IPS DF 4.7 (cell line): ENCODE measurements at regions not wholly inside any gene's neighbourhood (a gene's known extent, or its start where the extent isn't known, plus 50 kb on each side); places are given as distances from the start of the nearest gene placed in this dataset.
"Not testable (repeated sequence)": the region's sequence is repeated elsewhere in the genome, so short reads cannot be mapped to it uniquely, and the experiment has no call there.

Experiments
- DNase-seq: peaks from one replicate; pipeline ENCODE4 v3.0.0-alpha.2; 2013; ENCODE audit warnings: low spot score; ENCODE audit errors: extremely low read depth

DNA sequence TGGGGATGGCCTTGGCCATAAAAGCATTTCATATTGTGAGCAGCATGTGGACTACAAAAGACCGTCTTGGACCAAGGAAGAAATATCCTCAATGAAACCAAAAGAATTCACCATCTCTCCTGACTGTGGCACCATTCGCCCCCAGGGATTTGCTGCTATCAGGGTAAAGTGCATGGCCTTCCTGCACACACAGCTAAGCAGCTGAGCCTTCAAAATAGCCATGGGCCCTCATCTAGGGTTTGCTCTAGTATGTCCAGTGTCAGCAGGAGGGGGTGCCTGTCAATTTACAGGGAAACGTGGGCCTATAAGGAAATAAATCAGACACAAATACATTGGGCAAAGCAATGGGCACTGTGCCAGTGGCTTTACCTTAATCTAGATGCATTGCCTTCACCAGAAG, 296.6 kb upstream of the NBPF12 start:
- not testable (repeated sequence) for DNase-seq

DNA sequence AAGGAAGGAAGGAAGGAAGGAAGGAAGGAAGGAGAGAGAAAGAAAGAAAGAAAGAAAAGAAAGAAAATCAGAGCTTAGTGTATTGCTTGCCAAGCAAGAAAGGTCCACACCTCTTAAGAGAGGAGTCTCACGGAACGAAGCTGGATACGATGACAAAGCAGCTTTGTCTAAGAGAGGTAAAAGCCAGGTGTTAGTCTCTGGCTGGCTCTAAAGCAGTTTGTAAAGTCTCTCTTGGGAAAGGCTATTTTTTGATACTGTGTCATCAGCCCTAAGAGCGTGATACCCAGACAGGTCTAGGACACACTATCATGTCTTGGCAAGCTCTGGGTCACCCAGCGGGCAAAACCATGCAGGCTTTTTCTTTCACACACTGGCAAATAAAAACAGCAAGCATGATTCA, 297.5 kb upstream of the NBPF12 start:
- DNase-seq, result not testable (repeated sequence)

DNA sequence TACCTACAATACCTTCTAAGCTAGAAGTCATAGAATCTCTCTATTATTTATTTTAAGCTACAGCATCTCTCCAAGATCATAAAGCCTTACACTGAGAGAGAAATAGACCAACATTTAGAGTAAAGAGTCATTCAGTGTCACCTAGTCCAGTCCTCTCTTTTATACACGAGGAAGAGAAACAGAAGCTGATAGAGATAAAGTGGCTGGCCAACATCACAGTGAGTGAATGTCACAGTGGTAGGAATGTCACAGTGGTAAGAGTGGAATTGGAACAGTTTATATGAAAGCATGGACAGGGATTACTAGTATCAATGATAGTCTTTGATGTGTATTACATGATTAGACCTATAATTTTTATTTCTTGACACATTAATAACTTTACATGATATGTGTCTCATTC, 307.8 kb upstream of the NBPF12 start:
- not testable (repeated sequence) for DNase-seq

DNA sequence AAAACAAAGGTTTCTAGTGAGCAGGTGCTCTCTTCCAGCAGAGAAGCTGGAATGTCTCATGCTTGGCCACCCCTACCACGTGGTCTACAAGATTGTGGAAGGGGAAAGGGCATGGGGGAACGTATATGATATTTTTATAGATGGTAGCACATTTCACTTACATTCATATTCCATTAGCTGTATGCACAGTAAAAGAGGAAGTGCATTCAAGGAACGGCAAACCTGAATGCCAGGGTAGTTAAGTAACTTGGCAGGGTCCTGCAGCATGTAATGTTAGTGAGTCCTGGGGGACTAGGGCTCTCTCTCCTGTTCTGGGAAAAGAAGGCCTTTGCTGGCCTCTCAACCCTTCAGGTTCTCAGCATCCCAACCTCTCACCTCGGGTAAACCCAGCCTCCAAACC, 319.5 kb upstream of the NBPF12 start:
- DNase-seq, result not testable (repeated sequence)

DNA sequence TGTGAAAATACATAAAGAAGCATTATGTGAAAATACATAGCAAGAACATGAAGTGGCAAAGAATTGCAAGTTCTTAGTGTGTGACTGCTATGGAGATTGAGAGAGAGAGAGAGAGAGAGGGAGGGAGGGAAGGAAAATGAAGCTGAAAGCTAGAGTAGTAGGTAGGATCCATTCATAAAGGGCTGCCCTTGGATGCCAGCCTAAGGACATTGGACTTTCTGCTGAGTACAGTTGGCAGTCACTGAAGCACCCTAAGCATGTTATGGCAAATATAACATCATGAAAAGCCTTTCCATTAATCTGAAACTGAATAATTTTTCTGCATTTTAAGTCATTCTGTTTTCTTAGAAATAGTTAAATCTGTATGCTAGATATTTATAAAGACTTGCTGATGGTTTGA, 333.4 kb upstream of the NBPF12 start:
- DNase-seq, result not testable (repeated sequence)

DNA sequence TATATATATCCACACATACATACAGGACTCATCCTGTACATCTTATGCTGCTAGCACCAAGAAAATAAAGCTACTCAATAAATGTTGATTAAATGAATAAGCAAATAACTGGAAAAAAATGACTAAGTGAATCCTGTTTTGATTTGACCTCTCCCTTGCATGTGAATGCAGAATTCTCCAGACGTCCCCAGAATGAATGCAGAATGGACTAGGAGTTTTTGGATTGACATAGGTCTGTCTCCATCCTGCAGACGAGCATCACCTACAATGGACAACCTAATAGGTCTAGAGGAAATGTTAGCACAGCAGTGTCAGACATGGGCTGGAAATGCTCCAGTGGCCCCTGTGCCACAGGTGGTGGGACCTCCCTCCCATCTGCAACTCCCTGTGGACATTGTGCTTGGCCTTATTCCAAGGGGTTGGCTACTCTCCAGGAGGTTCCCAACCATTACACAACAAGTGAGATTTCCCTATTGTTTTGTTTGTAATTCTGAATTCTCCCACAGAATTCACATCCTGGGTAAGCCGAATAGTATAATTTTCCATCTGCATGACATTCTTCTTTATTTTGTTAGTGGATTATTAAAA, 337.3 kb upstream of the NBPF12 start:
- DNase-seq, result not testable (repeated sequence)

DNA sequence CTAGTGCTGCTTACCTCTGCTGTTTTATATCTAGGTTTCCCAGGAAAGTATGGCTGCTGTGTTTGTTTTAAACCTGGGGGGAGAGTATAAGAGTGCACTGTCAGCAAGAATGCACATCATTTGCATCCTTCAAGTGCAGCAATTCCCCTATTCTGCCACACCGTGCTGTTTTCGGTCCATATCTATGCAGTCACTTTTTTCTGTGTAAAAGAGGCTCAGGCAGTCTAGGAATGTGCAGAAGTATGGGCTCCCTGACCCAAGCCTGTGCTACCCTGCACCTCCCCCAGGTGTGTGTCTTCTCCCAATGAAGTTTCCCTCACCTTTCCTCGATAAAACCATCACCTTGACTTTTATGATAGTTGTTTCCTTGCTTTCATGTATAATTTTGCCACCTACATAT, 338.2 kb upstream of the NBPF12 start:
- DNase-seq, result not testable (repeated sequence)

DNA sequence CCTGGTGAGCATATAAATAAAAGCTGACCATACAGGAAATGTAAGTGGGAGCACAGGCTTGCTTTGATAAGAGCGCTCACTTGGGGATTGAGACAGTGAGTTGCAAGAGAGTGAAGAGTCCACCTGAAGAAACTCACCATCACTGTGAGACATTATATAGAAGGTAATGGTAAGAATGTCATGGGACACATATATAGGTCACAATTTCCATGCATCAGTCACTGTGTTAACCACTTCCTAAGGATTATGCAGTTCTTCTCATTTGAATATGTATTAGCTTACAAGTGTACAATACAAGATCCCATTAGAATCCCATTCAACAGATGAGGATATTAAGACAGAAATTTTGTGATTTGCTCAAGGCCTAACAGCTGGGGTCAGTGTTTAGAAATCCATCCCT, 352.4 kb upstream of the NOTCH2NLA start:
- not testable (repeated sequence) for DNase-seq

DNA sequence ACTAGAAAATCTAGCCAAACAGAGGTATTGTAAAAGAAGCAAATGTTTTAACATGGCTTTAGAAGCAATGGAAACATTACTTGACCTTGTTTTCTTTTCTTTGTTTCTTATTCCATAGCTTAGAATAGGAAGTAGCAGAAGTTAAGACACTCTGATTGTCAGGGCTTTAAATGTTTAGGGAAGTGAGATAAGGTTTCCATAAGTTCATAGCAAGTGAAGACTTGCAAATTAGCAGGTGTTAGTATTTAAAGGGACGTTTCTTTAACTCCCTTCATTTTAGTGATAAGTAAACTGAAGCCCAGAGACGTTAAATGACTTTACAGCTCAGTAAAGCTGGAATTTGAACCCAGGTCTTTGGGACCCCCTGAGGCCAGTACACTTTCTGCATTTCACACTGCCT, 338.7 kb upstream of the NOTCH2NLA start:
- not testable (repeated sequence) for DNase-seq

DNA sequence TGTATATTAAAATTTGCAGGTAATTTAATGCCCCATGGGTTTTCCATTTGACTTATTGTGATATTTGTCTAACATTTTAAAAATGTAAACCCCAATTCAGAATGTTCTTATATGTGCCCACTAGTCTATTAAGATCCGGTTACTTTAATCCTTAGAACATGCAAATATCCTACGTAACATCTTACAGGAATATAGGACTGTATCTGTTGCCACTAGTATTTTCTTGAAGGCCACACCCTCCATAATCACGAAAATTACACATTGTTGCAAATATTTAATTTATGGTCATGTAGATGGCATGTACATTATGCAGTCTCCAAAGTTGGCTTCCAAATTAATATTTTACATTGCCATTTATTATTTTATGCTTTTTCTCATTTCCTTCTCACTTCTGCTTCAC, 329.2 kb upstream of the NOTCH2NLA start:
- DNase-seq, result not testable (repeated sequence)

DNA sequence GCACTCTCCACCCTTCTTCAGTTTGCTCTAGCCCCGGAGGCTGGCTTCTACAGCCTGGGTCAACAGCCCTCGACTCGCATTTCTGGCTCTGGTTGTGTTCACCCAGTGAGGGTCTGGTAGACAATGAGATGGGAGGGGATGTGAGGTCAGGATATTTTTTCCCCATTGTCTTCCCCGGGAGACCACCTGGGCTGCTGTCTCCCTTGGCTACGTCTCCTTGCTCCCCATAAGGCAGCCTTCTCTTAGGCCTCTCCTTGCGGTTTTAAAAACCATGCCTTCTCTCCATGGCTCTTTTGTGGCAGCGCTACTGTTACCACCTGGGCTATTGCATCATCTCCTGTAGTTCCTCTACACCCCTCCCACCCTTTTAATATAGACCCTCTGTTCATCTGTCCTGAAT, 327.6 kb upstream of the NOTCH2NLA start:
- not testable (repeated sequence) for DNase-seq

DNA sequence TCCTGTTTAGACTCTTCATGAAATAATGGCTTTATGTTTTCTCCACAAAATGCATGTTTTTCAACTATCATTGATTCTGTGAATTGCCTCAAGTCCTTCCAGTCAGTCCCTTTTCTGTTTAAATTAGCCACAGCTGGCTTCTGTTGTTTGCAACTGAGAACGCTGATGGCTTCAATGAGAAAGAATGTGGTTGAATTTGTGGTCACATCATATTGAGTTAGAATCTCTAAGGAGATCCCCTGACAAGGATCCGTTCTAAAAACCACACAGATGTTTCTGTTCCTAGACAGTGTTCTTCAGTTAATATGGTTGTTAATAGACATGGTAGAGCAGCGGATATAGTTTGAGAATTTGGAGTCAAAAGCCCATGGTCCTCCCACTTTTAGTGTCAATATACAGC, 323.6 kb upstream of the NOTCH2NLA start:
- not testable (repeated sequence) for DNase-seq

DNA sequence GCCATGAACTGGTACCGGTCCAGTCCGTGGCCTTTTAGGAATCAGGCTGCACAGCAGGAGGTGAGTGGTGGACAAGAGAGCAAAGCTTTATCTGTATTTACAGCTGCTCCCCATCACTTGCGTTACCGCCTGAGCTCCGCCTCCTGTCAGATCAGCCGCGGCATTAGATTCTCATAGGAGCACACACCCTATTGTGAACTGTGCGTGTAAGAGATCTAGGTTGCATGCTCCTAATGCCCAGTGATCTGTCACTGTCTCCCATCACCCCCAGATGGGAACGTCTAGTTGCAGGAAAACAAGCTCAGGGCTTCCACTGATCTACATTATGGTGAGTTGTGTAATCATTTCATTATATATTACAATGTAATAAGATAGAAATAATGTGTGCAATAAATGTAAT, 319.9 kb upstream of the NOTCH2NLA start:
- not testable (repeated sequence) for DNase-seq

DNA sequence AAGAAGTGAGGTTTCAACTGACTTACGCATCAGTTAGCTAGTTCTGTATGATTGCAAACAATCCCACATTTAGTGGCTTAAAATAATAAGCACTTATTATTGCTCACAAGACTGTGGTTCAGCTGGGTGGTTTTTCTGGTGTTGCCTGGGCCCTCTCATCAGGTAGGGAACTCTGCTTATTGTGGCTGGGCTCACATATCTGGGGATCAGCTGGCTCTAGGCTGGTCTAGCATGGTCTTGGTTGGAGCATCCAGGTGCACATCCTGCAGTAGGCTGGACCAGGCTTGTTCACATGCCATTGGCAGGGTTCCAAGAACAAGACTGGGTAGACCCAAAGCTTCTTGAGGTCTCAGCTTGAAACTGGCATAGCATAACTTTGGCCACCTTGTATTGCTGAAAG, 317.4 kb upstream of the NOTCH2NLA start:
- DNase-seq, result not testable (repeated sequence)

DNA sequence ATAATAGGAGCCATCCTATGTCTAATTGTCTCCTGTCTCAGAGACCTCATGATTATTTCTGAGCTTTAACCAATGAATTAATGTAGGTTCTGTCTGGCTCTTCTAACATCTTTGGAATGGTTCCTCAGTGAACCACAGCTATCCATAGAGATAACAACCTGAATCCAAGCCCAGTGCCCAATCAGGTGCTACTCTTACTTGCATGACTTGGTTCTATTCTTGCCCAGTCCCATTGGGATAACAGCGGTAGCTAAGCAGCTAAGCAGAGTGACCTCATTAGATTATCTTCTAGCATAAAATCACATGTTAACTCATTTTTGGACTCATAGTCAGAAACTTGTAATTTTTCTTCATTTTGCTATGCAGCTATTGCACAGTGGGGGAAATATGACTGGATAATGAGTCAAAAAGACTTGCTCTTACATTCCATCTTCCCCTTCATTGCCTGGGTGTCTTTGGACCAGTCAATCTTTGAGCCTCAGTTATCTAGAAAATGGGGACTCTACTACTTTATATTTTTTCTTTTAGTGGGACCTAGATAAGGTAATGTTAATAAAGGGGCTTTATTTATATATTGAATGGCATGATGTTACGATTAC, 309.1 kb upstream of the NOTCH2NLA start:
- not testable (repeated sequence) for DNase-seq

DNA sequence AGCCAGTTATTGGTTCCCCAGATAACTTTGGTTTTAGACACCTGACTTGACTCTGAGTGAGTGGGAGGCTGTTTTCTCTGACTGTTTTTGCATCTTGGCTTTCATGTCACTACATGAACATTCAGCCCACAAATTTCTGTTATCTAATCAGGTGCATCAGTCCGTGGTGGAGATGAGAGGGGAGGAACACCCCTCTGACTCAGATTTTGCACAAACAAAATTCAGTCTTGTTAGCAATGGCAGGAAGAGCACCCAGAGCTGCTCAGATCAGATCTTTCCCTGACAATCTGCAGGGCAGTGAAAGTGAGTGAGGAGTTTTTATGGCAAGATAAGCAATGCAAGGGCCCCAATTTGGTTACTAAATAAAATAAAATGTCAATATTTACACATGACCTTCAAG, 307.2 kb upstream of the NOTCH2NLA start:
- not testable (repeated sequence) for DNase-seq

DNA sequence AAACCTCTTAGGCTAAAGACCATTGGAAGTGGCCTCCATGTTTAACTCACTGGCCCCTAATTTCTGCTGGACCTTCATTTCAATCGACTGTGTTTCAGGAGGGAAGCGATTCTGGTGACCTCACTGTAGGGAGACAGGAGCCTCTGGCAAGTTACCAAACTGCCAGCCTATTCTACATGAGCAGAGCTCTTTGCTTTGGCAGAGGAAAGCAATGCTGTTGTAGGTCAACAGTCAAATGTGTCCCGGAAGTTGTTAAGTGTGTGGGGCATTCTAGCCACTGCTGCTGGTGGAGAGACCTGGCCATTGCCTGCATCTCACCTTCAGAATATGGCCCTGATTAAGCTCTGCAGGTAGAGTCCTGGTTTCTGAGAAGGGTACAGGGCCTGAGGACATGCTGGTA, 306.8 kb upstream of the NOTCH2NLA start:
- not testable (repeated sequence) for DNase-seq

DNA sequence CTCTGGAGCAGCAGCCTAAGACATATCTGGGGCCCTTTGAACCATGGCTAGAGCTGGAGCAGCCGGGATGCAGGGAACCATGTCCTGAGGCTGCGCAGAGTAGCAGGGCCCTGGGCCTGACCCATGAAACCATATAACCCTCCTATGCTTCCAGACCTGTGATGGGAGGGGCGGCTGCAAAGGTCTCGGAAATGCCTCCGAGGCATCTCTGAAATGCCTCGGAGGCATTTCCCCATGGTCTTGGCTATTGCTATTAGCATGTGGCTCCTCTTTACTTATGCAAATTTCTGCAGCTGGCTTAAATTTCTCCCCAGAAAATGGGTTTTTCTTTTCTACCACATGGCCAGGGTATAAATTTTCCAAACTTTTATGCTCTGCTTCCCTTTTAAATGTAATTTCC, 302.1 kb upstream of the NOTCH2NLA start:
- not testable (repeated sequence) for DNase-seq

DNA sequence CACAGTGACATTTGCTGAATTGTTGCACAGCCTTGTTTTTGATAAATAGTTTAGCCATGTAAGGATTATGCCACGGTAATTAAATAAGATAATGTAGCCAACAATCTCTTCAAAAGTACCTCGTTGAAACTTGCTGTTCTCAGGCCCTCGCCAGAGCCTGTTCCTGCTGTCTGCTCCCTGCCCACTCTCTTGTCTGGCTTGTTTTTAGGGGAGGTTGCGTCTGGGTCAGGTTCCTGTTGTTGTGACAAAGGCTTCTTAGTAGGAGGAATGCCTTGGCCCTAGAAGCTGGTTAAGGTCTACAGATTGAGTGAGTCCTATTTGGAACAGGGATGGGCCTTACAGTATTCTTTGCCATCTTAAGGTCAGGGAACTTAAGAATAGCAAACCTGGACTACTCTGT, 294.0 kb upstream of the NOTCH2NLA start:
- DNase-seq, result not testable (repeated sequence)

DNA sequence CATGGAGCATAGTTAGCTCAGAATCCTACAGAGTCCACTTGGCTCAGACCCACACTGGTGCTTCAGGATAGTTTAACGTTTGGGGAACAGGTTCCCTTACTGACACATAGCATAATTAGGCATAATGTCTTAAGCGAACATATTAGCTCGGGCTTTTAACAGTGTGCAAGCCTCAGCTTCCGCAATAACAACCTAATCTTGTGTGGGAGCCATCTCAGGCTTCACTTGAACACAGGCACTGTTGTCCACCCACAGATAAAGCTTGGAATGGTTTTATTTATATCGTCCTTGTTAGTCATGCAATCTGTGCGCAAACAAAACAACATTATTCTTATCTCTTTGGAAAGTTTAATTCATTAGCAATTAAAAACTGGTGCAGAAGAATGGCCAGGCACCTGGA, 293.5 kb upstream of the NOTCH2NLA start:
- DNase-seq, result not testable (repeated sequence)

DNA sequence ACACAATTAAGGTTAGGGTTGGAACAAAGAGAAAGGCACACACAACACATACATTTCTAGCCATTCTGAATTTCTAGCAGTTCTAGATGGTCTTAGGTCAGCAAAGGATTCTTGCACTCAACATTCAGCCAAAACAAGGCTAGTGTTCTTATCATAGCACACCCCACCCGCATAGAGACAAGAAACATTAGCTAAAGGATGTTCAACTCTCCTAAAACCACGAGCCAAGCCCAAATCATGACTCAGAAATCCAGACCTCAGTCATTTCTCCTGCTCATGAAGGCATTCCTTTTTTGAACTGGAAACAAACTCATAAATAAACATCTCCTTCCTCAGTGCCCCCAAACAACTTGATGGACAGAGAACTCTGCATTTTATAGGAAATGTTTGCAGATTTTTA, 293.0 kb upstream of the NOTCH2NLA start:
- DNase-seq, result not testable (repeated sequence)

DNA sequence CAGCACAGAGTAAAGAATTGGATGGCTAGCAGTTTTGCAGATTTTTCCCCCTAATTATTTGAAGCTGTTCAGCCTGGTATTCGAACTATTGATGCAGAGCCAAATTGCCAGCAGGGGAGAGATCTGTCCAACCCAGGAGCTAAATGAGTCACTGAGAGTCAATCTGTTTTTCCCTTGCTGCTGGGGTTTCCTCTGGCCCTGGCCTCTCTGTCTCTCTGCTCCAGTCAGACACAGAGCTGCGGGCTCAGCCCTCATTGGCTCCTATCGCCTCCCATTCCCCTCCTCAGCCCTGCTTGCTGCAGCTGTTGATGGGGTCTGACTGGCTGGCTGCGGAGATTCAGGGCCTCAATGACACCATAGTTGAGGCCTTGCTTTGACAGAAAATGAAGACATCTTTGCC, 284.9 kb upstream of the NOTCH2NLA start:
- DNase-seq, result not testable (repeated sequence)

DNA sequence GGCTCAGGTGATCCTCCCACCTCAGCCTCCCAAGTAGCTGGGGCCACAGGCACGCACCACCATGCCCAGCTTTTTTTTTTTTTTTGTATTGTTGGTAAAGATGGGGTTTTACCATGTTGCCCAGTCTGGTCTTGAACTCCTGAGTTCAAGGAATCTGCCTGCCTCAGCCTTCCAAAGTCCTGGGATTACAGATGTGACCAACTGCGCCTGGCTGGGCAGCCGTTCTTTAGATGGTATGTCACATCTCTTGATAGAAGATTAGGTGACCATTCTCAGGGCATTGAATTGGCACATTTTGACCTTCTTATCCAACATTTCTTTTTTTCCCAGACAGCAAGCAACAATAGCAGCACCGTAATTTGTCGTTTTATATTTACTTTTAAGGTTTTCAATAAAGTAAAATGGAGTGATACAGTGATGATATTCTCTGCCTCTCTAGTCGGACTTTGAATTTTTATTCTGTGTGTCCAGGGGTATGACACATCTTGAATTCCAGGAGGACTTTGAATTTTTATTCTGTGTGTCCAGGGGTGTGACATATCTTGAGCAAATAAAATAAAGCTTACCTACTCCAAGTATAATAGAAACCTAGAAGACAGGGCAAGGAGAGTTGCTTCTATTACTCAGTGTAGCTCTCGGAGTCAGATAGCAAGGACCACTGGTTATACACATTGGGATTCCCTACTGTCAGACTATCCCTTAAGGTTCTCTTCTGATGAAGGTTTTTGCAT, 282.4 kb upstream of the NOTCH2NLA start:
- not testable (repeated sequence) for DNase-seq
